ENCODE measurements at regions not wholly inside any gene's neighbourhood (a gene's known extent, or its start where the extent isn't known, plus 50 kb on each side); places are given as distances from the start of the nearest gene placed in this dataset.

DNA sequence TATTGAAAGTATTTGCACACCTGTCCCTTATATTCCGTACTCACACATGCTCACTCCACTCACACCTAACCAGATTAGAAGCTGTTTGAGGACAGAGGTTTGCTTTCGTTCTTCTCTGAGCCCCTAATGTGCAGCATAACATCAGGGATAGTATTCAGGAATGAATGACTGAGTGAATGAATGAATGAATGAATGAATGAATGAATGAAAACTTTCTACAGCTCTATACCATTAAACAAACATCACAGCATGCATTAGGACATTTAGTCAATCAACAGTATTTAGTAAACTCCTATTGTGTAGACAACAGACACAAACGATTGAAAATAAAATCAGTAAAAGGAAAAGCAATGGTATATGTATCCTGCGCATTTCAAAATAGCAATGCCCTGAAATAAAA lies 212.7 kb downstream of the SHQ1 start:
- H3K23me2 ChIP-seq (ENCODE audit: insufficient read length, low read depth, low read length, poor library complexity, severe bottlenecking), result no peaks in the 10 kb centered on the region
- no peak overlapping the region for H4K91ac ChIP-seq (ENCODE audit: insufficient read length, low read depth, low read length)
- no peak overlapping the region for H3K4me3 Mint-ChIP-seq
- H3K4ac ChIP-seq (ENCODE audit: low read depth, low read length), result no peak overlapping the region
- H3K36me3 Mint-ChIP-seq (ENCODE audit: insufficient read depth in 1 of 3, low read depth in 3 of 3), result peaks cover 0 to 8% (median 0%) of the 10 kb centered on the region in 3 experiments; a peak in 1 of 7 replicates
- H2BK20ac ChIP-seq (ENCODE audit: low read depth, low read length, poor library complexity, severe bottlenecking), result no peak overlapping the region
- H2AFZ ChIP-seq (ENCODE audit: low read length), result no peak overlapping the region
- no peaks in the 10 kb centered on the region for H3K79me2 ChIP-seq (ENCODE audit: insufficient read depth, low read length)
- no peak overlapping the region for H3K27ac Mint-ChIP-seq
- no peaks in the 10 kb centered on the region for H3K4me1 Mint-ChIP-seq
- H3K9me3 Mint-ChIP-seq, result no peaks in the 10 kb centered on the region; a peak in 1 of 5 replicates
- H3K23ac ChIP-seq (ENCODE audit: insufficient read length, low read depth, low read length), result no peak overlapping the region
- H3K27me3 Mint-ChIP-seq (ENCODE audit: low read depth), result peaks cover 2% of the 10 kb centered on the region
- no peak overlapping the region for H4K5ac ChIP-seq (ENCODE audit: insufficient read length, low read depth, low read length)
- no peak overlapping the region for H4K8ac ChIP-seq (replicated peaks; ENCODE audit: insufficient read length, low read depth, low read length)
- H3K27me3 ChIP-seq (ENCODE audit: insufficient read depth, low read length), result no peaks in the 10 kb centered on the region
- no peak overlapping the region for H3K18ac ChIP-seq (ENCODE audit: insufficient read length, low read depth, low read length)
- no peak overlapping the region for H3T11ph ChIP-seq (ENCODE audit: low read length)
- no peak overlapping the region for H3K14ac ChIP-seq (ENCODE audit: insufficient read depth, low read length)
- H2BK15ac ChIP-seq (ENCODE audit: low read depth, low read length), result no peak overlapping the region
- H4K20me1 ChIP-seq (ENCODE audit: control insufficient read depth, insufficient read depth, insufficient read length), result no peaks in the 10 kb centered on the region
- DNase-seq, result no peak
- no peak overlapping the region for H3K4me2 ChIP-seq (ENCODE audit: insufficient read depth, insufficient read length, low read length)
- H2BK5ac ChIP-seq (ENCODE audit: insufficient read length, low read length), result no peak overlapping the region
- H2AK5ac ChIP-seq (ENCODE audit: insufficient read length, low read length), result no peak overlapping the region
- no peak overlapping the region for H3K9ac ChIP-seq (ENCODE audit: extremely low read depth, insufficient read length, low read length)
- TF ChIP-seq, protein P1, sequence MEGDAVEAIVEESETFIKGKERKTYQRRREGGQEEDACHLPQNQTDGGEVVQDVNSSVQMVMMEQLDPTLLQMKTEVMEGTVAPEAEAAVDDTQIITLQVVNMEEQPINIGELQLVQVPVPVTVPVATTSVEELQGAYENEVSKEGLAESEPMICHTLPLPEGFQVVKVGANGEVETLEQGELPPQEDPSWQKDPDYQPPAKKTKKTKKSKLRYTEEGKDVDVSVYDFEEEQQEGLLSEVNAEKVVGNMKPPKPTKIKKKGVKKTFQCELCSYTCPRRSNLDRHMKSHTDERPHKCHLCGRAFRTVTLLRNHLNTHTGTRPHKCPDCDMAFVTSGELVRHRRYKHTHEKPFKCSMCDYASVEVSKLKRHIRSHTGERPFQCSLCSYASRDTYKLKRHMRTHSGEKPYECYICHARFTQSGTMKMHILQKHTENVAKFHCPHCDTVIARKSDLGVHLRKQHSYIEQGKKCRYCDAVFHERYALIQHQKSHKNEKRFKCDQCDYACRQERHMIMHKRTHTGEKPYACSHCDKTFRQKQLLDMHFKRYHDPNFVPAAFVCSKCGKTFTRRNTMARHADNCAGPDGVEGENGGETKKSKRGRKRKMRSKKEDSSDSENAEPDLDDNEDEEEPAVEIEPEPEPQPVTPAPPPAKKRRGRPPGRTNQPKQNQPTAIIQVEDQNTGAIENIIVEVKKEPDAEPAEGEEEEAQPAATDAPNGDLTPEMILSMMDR (conservative IDR thresholded peaks at IDR 0.05), result no peak
- WGBS (ENCODE audit: extremely low coverage, insufficient read length, low lambda C conversion rate), result no CpG with 5 or more reads among the region's 4 CpGs
- no peak overlapping the region for H3K27ac ChIP-seq (ENCODE audit: insufficient read length, low read depth, low read length)
- no peak overlapping the region for H3K56ac ChIP-seq (ENCODE audit: insufficient read length, low read depth, low read length)
- H2BK120ac ChIP-seq (ENCODE audit: low read depth, low read length, poor library complexity, severe bottlenecking), result no peak overlapping the region
- H2BK12ac ChIP-seq (ENCODE audit: insufficient read length, low read depth, low read length), result no peak overlapping the region
- no peaks in the 10 kb centered on the region for H3K79me1 ChIP-seq (ENCODE audit: insufficient read depth, low read depth, low read length, poor library complexity, severe bottlenecking)
- H3K9me3 ChIP-seq (ENCODE audit: control insufficient read depth, low read depth, low read length), result no peaks in the 10 kb centered on the region
- no peaks in the 10 kb centered on the region for H3K4me1 ChIP-seq (ENCODE audit: insufficient read depth, low read length)

Data from H9 (cell line).